Neural crest cell (in vitro differentiated cells): ENCODE measurements at regions not wholly inside any gene's neighbourhood (a gene's known extent, or its start where the extent isn't known, plus 50 kb on each side); places are given as distances from the start of the nearest gene placed in this dataset.

Experiments
- DNase-seq: peaks from one replicate; pipeline ENCODE4 v3.0.0; 2021; ENCODE audit warnings: low read depth, mixed read lengths, low spot score
- H3K27ac Mint-ChIP-seq: one replicate; pipeline ENCODE4 v1.8.0; 2021; ENCODE audit warnings: mild to moderate bottlenecking, mixed read lengths; ENCODE audit not compliant: unreplicated experiment
- H3K27me3 Mint-ChIP-seq: 2 replicates; pipeline ENCODE4 v1.8.0; 2021; ENCODE audit warnings: low read depth, mild to moderate bottlenecking, mixed read lengths
- H3K36me3 Mint-ChIP-seq: 2 replicates; pipeline ENCODE4 v1.8.0; 2021; ENCODE audit warnings: low read depth, mild to moderate bottlenecking, mixed read lengths
- H3K4me1 Mint-ChIP-seq: 2 replicates; pipeline ENCODE4 v1.8.0; 2021; ENCODE audit warnings: mixed read lengths
- H3K4me3 Mint-ChIP-seq: one replicate; pipeline ENCODE4 v1.8.0; 2021; ENCODE audit warnings: mild to moderate bottlenecking, mixed read lengths
- H3K9me3 Mint-ChIP-seq: 2 replicates; pipeline ENCODE4 v1.8.0; 2021; ENCODE audit warnings: mixed read lengths
- TF ChIP-seq, protein P1 (sequence below): fragments of 200-600 bp; sonication (generic); conservative IDR thresholded peaks from 2 replicates; pipeline ENCODE4 v1.5.0; 2021; ENCODE audit warnings: antibody characterized with exemption, mild to moderate bottlenecking

DNA sequence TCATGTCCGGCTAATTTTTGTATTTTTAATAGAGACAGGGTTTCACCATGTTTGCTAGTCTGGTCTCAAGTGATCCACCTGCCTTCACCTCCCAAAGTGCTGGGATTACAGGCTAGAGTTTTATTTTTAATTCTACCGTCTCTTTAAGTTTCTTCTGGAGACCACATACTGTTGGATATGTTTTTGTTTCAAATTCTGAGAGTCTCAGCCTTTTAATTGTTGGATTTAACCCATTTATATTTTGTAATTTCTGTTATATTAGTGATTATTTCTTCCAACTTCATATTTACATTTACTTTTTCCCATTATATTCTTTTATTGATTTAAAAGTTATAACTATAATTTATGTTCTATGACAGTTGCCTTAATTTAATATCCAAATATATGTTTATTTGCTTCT, 139.4 kb downstream of the BMS1 start:
- Mint-ChIP-seq H3K9me3 (peaks cover 9% of the 10 kb centered on the region), H3K36me3 (peaks cover 5% of the 10 kb centered on the region), H3K27ac (no peak overlapping the region), H3K27me3 (peaks cover 14% of the 10 kb centered on the region), H3K4me1 (peaks cover 6% of the 10 kb centered on the region), H3K4me3 (no peak overlapping the region)
- DNase-seq = no peak
- TF ChIP-seq, protein P1, sequence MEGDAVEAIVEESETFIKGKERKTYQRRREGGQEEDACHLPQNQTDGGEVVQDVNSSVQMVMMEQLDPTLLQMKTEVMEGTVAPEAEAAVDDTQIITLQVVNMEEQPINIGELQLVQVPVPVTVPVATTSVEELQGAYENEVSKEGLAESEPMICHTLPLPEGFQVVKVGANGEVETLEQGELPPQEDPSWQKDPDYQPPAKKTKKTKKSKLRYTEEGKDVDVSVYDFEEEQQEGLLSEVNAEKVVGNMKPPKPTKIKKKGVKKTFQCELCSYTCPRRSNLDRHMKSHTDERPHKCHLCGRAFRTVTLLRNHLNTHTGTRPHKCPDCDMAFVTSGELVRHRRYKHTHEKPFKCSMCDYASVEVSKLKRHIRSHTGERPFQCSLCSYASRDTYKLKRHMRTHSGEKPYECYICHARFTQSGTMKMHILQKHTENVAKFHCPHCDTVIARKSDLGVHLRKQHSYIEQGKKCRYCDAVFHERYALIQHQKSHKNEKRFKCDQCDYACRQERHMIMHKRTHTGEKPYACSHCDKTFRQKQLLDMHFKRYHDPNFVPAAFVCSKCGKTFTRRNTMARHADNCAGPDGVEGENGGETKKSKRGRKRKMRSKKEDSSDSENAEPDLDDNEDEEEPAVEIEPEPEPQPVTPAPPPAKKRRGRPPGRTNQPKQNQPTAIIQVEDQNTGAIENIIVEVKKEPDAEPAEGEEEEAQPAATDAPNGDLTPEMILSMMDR = no peak

GRCh38 chr10:42924484-42924883, 141.9 kb downstream of the BMS1 start:
- peaks cover 3% of the 10 kb centered on the region for H3K9me3 Mint-ChIP-seq
- TF ChIP-seq, protein P1 = no peak
- peaks cover 12% of the 10 kb centered on the region for H3K27me3 Mint-ChIP-seq
- no peak overlapping the region for H3K27ac Mint-ChIP-seq
- peaks cover 3% of the 10 kb centered on the region for H3K36me3 Mint-ChIP-seq
- peaks cover 9% of the 10 kb centered on the region for H3K4me1 Mint-ChIP-seq
- no peak overlapping the region for H3K4me3 Mint-ChIP-seq
- DNase-seq = no peak

GRCh38 chr10:42926843-42927242, 144.2 kb downstream of the BMS1 start:
- no peak overlapping the region for H3K27ac Mint-ChIP-seq
- no peak for DNase-seq

GRCh38 chr10:42928064-42928463, 145.5 kb downstream of the BMS1 start:
- H3K36me3 Mint-ChIP-seq = peaks cover under 1% of the 10 kb centered on the region
- H3K27me3 Mint-ChIP-seq = peaks cover 23% of the 10 kb centered on the region
- H3K4me3 Mint-ChIP-seq = no peak overlapping the region
- peaks cover 1% of the 10 kb centered on the region for H3K9me3 Mint-ChIP-seq
- H3K27ac Mint-ChIP-seq = no peak overlapping the region
- DNase-seq = no peak
- TF ChIP-seq, protein P1 = no peak
- peaks cover 11% of the 10 kb centered on the region for H3K4me1 Mint-ChIP-seq

More at GRCh38 chr10:42926843-42927242, 144.2 kb downstream of the BMS1 start:
- Mint-ChIP-seq H3K9me3 (peaks cover 3% of the 10 kb centered on the region), H3K4me1 (peaks cover 9% of the 10 kb centered on the region), H3K27me3 (peaks cover 16% of the 10 kb centered on the region), H3K36me3 (peaks cover 3% of the 10 kb centered on the region), H3K4me3 (no peak overlapping the region)
- TF ChIP-seq, protein P1 = no peak

- H3K27ac Mint-ChIP-seq = no peak overlapping the region
- H3K4me1 Mint-ChIP-seq = peaks cover 17% of the 10 kb centered on the region
- H3K27me3 Mint-ChIP-seq = peaks cover 33% of the 10 kb centered on the region
Measured at GRCh38 chr10:42929236-42929635, 146.6 kb downstream of the BMS1 start.

More at GRCh38 chr10:42929236-42929635, 146.6 kb downstream of the BMS1 start:
- Mint-ChIP-seq H3K4me3 (no peak overlapping the region), H3K9me3 (no peaks in the 10 kb centered on the region), H3K36me3 (no peaks in the 10 kb centered on the region)
- no peak for DNase-seq
- TF ChIP-seq, protein P1 = no peak
